Activated CD8-positive, alpha-beta memory T cell treated with anti-CD3 and anti-CD28 coated beads for 36 hours (primary cell): ENCODE measurements at regions not wholly inside any gene's neighbourhood (a gene's known extent, or its start where the extent isn't known, plus 50 kb on each side); places are given as distances from the start of the nearest gene placed in this dataset.
"Not testable (repeated sequence)": the region's sequence is repeated elsewhere in the genome, so short reads cannot be mapped to it uniquely, and the experiment has no call there.

Experiments used
- CTCF ChIA-PET: fragments of 350-600 bp; sonication (Branson Sonifier 250); formaldehyde crosslinking; loops from one replicate; lab custom pipeline; 2021; ENCODE audit warnings: antibody characterized with exemption; lab: Charles Lee
- POLR2A ChIA-PET: fragments of 350-600 bp; sonication (Branson Sonifier 250); formaldehyde crosslinking; loops from one replicate; lab custom pipeline; 2021; ENCODE audit warnings: antibody characterized with exemption; lab: Charles Lee

DNA sequence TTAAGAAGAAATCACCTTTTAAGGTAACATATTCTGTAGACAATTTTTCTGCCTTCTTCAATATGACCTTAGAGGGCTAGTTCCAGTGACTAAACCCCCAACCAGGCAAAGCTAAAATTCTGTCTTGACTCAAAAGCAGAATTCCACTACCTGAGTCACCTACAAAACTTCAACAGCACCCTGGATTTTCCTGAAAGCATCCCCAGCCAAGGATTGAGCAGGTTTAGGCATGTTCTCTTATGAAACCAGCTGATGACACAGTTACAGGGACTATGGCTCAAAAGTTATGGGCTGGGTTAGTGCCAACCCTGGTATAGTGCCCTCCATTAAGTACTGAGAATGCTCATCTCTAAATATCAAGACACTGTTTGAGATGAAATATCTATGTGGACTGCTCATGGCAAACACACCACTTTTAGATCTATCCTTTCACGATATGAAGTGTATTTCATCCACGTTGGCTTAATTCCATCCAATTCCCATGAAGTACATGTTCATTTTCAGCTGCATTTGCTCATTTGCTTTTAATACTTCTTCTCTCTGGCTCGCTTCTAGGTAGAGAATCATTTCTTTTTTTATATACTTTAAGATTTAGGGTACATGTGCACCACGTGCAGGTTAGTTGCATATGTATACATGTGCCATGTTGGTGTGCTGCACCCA lies 53.6 kb upstream of the TNFAIP3 start:
- ChIA-PET POLR2A (interaction anchor here (0.7 kb wide), 1 partner anchor 52 kb away, joined by 3 read pairs; no protein-coding TSS in a partner anchor), CTCF (no interaction called here)

DNA sequence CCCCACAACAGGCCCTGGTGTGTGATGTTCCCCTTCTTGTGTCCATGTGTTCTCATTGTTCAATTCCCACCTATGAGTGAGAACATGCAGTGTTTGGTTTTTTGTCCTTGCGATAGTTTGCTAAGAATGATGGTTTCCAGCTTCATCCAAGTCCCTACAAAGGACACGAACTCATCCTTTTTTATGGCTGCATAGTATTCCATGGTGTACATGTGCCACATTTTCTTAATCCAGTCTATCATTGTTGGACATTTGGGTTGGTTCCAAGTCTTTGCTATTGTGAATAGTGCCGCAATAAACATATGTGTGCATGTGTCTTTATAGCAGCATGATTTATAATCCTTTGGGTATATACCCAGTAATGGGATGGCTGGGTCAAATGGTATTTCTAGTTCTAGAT lies 53.0 kb upstream of the TNFAIP3 start:
- CTCF ChIA-PET = not testable (repeated sequence)

DNA sequence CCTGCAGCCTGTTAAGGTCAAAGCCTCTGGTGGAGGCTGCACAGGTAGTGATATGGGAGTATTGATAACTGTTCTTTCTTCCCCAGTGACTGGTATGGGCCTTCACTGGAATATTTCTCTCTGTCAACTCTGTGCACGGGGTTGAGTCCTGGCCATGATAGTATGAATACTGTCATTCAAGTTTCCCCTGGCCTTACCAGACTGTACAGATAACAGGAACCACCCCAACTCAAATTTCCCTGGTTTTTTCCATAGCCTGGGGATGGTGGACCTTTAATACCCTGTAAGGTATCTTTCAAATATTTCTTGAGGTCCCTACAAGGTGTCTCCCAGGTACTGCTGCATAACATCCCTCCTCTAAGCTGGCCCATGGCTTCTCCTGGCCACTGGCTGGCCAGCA lies 51.4 kb upstream of the TNFAIP3 start:
- CTCF ChIA-PET = interaction anchor here (1.1 to 1.3 kb wide), 2 partner anchors 16 to 51 kb away, joined by 3 to 4 read pairs; partner anchors contain the start of gene TNFAIP3

More for the DNA sequence above, 53.0 kb upstream of the TNFAIP3 start:
- POLR2A ChIA-PET = interaction anchor here (0.7 kb wide), 1 partner anchor 51 kb away, joined by 3 read pairs; no protein-coding TSS in a partner anchor

GRCh38 chr6:137816133-137816579 lies 50.9 kb upstream of the TNFAIP3 start:
- CTCF ChIA-PET = interaction anchor here (1.1 to 1.3 kb wide), 2 partner anchors 16 to 51 kb away, joined by 3 to 4 read pairs; partner anchors contain the start of gene TNFAIP3
- POLR2A ChIA-PET = interaction anchor here (1.0 kb wide), 1 partner anchor 14 kb away, joined by 4 read pairs; no protein-coding TSS in a partner anchor

More for the DNA sequence above, 51.4 kb upstream of the TNFAIP3 start:
- POLR2A ChIA-PET = interaction anchor here (1.0 kb wide), 1 partner anchor 15 kb away, joined by 4 read pairs; no protein-coding TSS in a partner anchor

- CTCF ChIA-PET = interaction anchor here (1.1 to 1.3 kb wide), 2 partner anchors 17 to 50 kb away, joined by 3 to 4 read pairs; partner anchors contain the start of gene TNFAIP3
- POLR2A ChIA-PET = interaction anchor here (1.0 kb wide), 1 partner anchor 13 kb away, joined by 4 read pairs; no protein-coding TSS in a partner anchor
Observed at GRCh38 chr6:137816688-137817618, 50.1 kb upstream of the TNFAIP3 start.
